ENCODE measurements at regions not wholly inside any gene's neighbourhood (a gene's known extent, or its start where the extent isn't known, plus 50 kb on each side); places are given as distances from the start of the nearest gene placed in this dataset.

GRCh38 chr4:66373268-66373667, 703.0 kb upstream of the EPHA5 start:
- no peak for TF ChIP-seq CTCF (conservative IDR thresholded peaks at IDR 0.05; ENCODE audit: low read depth, low read length)
- TF ChIP-seq EZH2 (IDR thresholded peaks at IDR 0.05; ENCODE audit: borderline replicate concordance, low read depth, low read length, poor library complexity, severe bottlenecking): no peak
